Panc1 (cell line): ENCODE measurements at regions not wholly inside any gene's neighbourhood (a gene's known extent, or its start where the extent isn't known, plus 50 kb on each side); places are given as distances from the start of the nearest gene placed in this dataset.
A peak's percentile ranks its signal among the peaks of the same experiment; 100 is the strongest.

ENCODE experiments used
- ATAC-seq: fragments of 200-7000 bp; cut with Tn5 transposase; 2 replicates; pipeline ENCODE4 v1.9.1; 2020; ENCODE audit warnings: mild to moderate bottlenecking, moderate library complexity
- BruUV-seq: library from RNA; stranded (reverse); fragments of 400-500 nt; replicated peaks from 2 replicates; lab custom pipeline; 2021; lab: Mats Ljungman, UMichigan
- CTCF ChIA-PET: fragments of 300-600 bp; sonication (Branson Sonifier 250); formaldehyde crosslinking; loops from one replicate; lab custom pipeline; 2022; ENCODE audit warnings: antibody characterized with exemption; lab: Charles Lee
- POLR2A ChIA-PET: fragments of 300-600 bp; sonication (Branson Sonifier 250); formaldehyde crosslinking; loops from one replicate; lab custom pipeline; 2022; ENCODE audit warnings: antibody characterized with exemption; lab: Charles Lee
- DNase-seq: peaks from one replicate; pipeline ENCODE4 v3.0.0-alpha.2; 2010; ENCODE audit warnings: low read depth, low spot score
- H3K27ac ChIP-seq: 2 replicates; pipeline ENCODE4 v1.5.1; 2011; ENCODE audit warnings: mild to moderate bottlenecking, low read length, inconsistent platforms
- H3K27me3 ChIP-seq: fragments of 200-500 bp; sonication (Bioruptor generic); 2 replicates; pipeline ENCODE4 v1.6.0; 2014; ENCODE audit warnings: low read length, inconsistent platforms; ENCODE audit not compliant: control insufficient read depth, insufficient read depth
- H3K36me3 ChIP-seq: fragments of 200-500 bp; sonication (Bioruptor generic); 2 replicates; pipeline ENCODE4 v1.5.1; 2014; ENCODE audit warnings: inconsistent platforms, mild to moderate bottlenecking, low read length, moderate library complexity; ENCODE audit not compliant: control insufficient read depth, insufficient read depth
- H3K4me1 ChIP-seq: 2 replicates; pipeline ENCODE4 v1.5.1; 2011; ENCODE audit warnings: inconsistent platforms, mild to moderate bottlenecking, low read length, moderate library complexity; ENCODE audit not compliant: control insufficient read depth, insufficient read depth
- H3K4me3 ChIP-seq, 2 experiments: 2 replicates each; pipeline ENCODE4 v1.5.1; 2011 to 2012; ENCODE audit warnings: low read depth in 2 of 2, low read length in 2 of 2, mild to moderate bottlenecking in 2 of 2, inconsistent platforms in 1 of 2, moderate library complexity in 1 of 2
- H3K9me3 ChIP-seq: fragments of 200-500 bp; sonication (Bioruptor generic); 2 replicates; pipeline ENCODE4 v1.5.1; 2014; ENCODE audit warnings: low read depth, mild to moderate bottlenecking, inconsistent platforms, low read length, moderate library complexity; ENCODE audit not compliant: control insufficient read depth, insufficient read depth
- POLR2AphosphoS5 ChIP-seq: IDR thresholded peaks from 2 replicates; pipeline ENCODE4 v1.6.1; 2012; ENCODE audit warnings: mild to moderate bottlenecking, low read depth, low read length, moderate library complexity
- SIN3A ChIP-seq: IDR thresholded peaks from 2 replicates; pipeline ENCODE4 v1.6.1; 2012; ENCODE audit warnings: low read depth, mild to moderate bottlenecking, low read length, moderate library complexity, borderline replicate concordance; ENCODE audit not compliant: insufficient read depth
- TCF7L2 ChIP-seq: IDR thresholded peaks from 2 replicates; pipeline ENCODE4 v1.6.1; 2011; ENCODE audit warnings: mild to moderate bottlenecking, low read depth, low read length, inconsistent platforms
- in situ Hi-C: cut with HindIII; loops from 2 replicates; pipeline ENCODE4 v1.10.0; 2016; ENCODE audit warnings: low sequenced_read_pairs, low pct_unique_long_range_greater_than_20kb
- intact Hi-C: fragments of 100-400 bp; cut with micrococcal nuclease; formaldehyde crosslinking; loops from one replicate; pipeline ENCODE4 v1.10.0; 2022; ENCODE audit not compliant: unreplicated experiment
- TF ChIP-seq, protein P1 (sequence below), 2 experiments: IDR thresholded peaks; 2 replicates each; pipeline ENCODE4 v1.6.1; 2011 to 2012; ENCODE audit warnings: low read depth in 2 of 2, control low read depth in 1 of 2, low read length in 1 of 2, mild to moderate bottlenecking in 1 of 2, moderate library complexity in 1 of 2; ENCODE audit not compliant: insufficient read depth in 1 of 2
- TF ChIP-seq, protein P2 (sequence below): fragments of 450-650 bp; IDR thresholded peaks from 2 replicates; pipeline ENCODE4 v1.5.1; 2017; ENCODE audit warnings: mild to moderate bottlenecking

DNA sequence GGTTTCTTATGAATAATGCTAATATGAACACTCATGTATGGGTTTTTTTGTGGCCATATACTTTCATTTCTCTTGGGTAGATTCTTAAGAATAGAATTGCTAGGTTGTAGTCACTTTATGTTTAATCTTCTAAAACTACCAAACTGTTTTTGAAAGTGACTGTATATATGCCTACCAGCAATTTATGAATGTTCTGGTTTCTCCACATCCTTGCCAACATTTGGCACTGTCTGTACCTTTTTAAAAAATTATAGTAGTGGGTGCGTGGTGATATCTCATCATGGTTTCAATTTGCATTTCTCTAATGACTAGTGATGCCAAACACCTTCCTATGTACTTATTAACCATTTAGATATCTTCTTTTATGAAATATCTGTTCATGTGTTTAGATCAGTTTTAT, 110.6 kb upstream of the RIOK3 start:
- no TSS peak for BruUV-seq
- TF ChIP-seq SIN3A (no peak), TCF7L2 (no peak), POLR2AphosphoS5 (no peak)
- TF ChIP-seq, protein P1, sequence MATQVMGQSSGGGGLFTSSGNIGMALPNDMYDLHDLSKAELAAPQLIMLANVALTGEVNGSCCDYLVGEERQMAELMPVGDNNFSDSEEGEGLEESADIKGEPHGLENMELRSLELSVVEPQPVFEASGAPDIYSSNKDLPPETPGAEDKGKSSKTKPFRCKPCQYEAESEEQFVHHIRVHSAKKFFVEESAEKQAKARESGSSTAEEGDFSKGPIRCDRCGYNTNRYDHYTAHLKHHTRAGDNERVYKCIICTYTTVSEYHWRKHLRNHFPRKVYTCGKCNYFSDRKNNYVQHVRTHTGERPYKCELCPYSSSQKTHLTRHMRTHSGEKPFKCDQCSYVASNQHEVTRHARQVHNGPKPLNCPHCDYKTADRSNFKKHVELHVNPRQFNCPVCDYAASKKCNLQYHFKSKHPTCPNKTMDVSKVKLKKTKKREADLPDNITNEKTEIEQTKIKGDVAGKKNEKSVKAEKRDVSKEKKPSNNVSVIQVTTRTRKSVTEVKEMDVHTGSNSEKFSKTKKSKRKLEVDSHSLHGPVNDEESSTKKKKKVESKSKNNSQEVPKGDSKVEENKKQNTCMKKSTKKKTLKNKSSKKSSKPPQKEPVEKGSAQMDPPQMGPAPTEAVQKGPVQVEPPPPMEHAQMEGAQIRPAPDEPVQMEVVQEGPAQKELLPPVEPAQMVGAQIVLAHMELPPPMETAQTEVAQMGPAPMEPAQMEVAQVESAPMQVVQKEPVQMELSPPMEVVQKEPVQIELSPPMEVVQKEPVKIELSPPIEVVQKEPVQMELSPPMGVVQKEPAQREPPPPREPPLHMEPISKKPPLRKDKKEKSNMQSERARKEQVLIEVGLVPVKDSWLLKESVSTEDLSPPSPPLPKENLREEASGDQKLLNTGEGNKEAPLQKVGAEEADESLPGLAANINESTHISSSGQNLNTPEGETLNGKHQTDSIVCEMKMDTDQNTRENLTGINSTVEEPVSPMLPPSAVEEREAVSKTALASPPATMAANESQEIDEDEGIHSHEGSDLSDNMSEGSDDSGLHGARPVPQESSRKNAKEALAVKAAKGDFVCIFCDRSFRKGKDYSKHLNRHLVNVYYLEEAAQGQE (IDR thresholded peaks at IDR 0.05; ENCODE audit: insufficient read depth in 1 of 2, low read depth in 2 of 2, low read length in 1 of 2) = no peak
- TF ChIP-seq, protein P2, sequence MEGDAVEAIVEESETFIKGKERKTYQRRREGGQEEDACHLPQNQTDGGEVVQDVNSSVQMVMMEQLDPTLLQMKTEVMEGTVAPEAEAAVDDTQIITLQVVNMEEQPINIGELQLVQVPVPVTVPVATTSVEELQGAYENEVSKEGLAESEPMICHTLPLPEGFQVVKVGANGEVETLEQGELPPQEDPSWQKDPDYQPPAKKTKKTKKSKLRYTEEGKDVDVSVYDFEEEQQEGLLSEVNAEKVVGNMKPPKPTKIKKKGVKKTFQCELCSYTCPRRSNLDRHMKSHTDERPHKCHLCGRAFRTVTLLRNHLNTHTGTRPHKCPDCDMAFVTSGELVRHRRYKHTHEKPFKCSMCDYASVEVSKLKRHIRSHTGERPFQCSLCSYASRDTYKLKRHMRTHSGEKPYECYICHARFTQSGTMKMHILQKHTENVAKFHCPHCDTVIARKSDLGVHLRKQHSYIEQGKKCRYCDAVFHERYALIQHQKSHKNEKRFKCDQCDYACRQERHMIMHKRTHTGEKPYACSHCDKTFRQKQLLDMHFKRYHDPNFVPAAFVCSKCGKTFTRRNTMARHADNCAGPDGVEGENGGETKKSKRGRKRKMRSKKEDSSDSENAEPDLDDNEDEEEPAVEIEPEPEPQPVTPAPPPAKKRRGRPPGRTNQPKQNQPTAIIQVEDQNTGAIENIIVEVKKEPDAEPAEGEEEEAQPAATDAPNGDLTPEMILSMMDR = no peak
- no peaks in the 10 kb centered on the region for H3K9me3 ChIP-seq
- H3K36me3 ChIP-seq = no peaks in the 10 kb centered on the region
- ATAC-seq (no peak), DNase-seq (no peak)
- no peak overlapping the region for H3K27ac ChIP-seq
- H3K4me3 ChIP-seq = no peak overlapping the region
- POLR2A ChIA-PET = no interaction called here
- in situ Hi-C loops (no loop called here), intact Hi-C loops (no loop called here)
- no peaks in the 10 kb centered on the region for H3K4me1 ChIP-seq
- CTCF ChIA-PET = no interaction called here
- H3K27me3 ChIP-seq = no peaks in the 10 kb centered on the region

DNA sequence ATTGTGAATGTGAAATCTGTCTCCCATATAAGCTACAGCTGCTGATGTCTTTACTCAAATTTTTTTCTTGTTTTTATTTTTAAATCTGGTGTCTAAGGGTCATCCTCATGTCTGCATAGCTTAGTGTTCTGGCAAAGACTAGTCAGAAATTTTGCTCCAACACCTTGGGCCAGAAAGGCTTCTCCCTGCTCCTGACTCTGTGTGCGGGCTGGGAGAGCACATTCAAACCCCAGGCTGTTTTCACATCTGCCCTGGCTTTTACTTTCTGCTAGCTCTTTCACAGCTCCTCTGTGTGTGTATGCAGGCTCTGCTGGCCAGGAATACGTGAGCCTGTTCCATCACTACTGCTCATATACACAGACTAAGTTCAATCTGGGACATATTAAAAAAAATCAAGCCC, 102.9 kb upstream of the RIOK3 start:
- Histone ChIP-seq H3K36me3 (no peaks in the 10 kb centered on the region), H3K27ac (no peak overlapping the region), H3K4me3 (no peak overlapping the region), H3K27me3 (no peaks in the 10 kb centered on the region), H3K9me3 (no peaks in the 10 kb centered on the region), H3K4me1 (peaks cover 4% of the 10 kb centered on the region; the same call in 1 of the 2 replicates)
- TSS peak; percentile 21 for BruUV-seq
- CTCF ChIA-PET = no interaction called here
- TF ChIP-seq POLR2AphosphoS5 (no peak), SIN3A (no peak), TCF7L2 (no peak)
- TF ChIP-seq, protein P1 (IDR thresholded peaks at IDR 0.05; ENCODE audit: insufficient read depth in 1 of 2, low read depth in 2 of 2, low read length in 1 of 2) = no peak
- TF ChIP-seq, protein P2 = no peak
- POLR2A ChIA-PET = interaction anchor here (1.0 kb wide), 1 partner anchor 457 kb away, joined by 4 read pairs; no protein-coding TSS in a partner anchor
- ATAC-seq (no peak), DNase-seq (no peak)
- intact Hi-C loops = loop anchor here (10.0 kb wide), 1 partner anchor 85 kb away; no protein-coding TSS in a partner anchor
- in situ Hi-C loops = no loop called here
